PC-3 (cell line): ENCODE measurements at regions not wholly inside any gene's neighbourhood (a gene's known extent, or its start where the extent isn't known, plus 50 kb on each side); places are given as distances from the start of the nearest gene placed in this dataset.

Source experiments
- ATAC-seq: fragments of 200-7000 bp; cut with Tn5 transposase; 2 replicates; pipeline ENCODE4 v1.9.1; 2020; ENCODE audit warnings: mild to moderate bottlenecking, moderate library complexity
- BruUV-seq: library from RNA; stranded (reverse); fragments of 400-500 nt; replicated peaks from 2 replicates; lab custom pipeline; 2021; lab: Mats Ljungman, UMichigan
- CTCF ChIA-PET: fragments of 300-600 bp; sonication (Branson Sonifier 250); formaldehyde crosslinking; loops from one replicate; lab custom pipeline; 2022; ENCODE audit warnings: antibody characterized with exemption; lab: Charles Lee
- POLR2A ChIA-PET: fragments of 300-600 bp; sonication (Branson Sonifier 250); formaldehyde crosslinking; loops from one replicate; lab custom pipeline; 2022; ENCODE audit warnings: antibody characterized with exemption; ENCODE audit not compliant: unreplicated experiment; lab: Charles Lee
- DNase-seq: peaks from one replicate; pipeline ENCODE4 v3.0.0-alpha.2; 2015
- H2AFZ ChIP-seq: fragments of 300-600 bp; sonication (generic); 2 replicates; pipeline ENCODE4 v1.6.0; 2016; ENCODE audit warnings: antibody characterized with exemption, low read length
- H3F3A ChIP-seq: fragments of 300-600 bp; sonication (generic); one replicate; pipeline ENCODE4 v1.6.0; 2017; ENCODE audit warnings: antibody characterized with exemption, low read length, control low read depth, mild to moderate bottlenecking; ENCODE audit not compliant: unreplicated experiment
- H3K27ac ChIP-seq: fragments of 300-600 bp; sonication (generic); 2 replicates; pipeline ENCODE4 v1.5.1; 2016; ENCODE audit warnings: mild to moderate bottlenecking, low read length
- H3K27me3 ChIP-seq: fragments of 300-600 bp; sonication (generic); 2 replicates; pipeline ENCODE4 v1.6.1; 2016; ENCODE audit warnings: low read length, mixed read lengths
- H3K36me3 ChIP-seq: fragments of 300-600 bp; sonication (generic); 2 replicates; pipeline ENCODE4 v1.6.1; 2016; ENCODE audit warnings: low read depth, mixed run types, low read length, mixed read lengths
- H3K4me1 ChIP-seq: fragments of 300-600 bp; sonication (generic); 2 replicates; pipeline ENCODE4 v1.5.1; 2016; ENCODE audit warnings: low read length; ENCODE audit not compliant: insufficient read depth
- H3K4me2 ChIP-seq: fragments of 300-600 bp; sonication (generic); 2 replicates; pipeline ENCODE4 v1.6.0; 2016; ENCODE audit warnings: low read length
- H3K4me3 ChIP-seq: fragments of 300-600 bp; sonication (generic); 2 replicates; pipeline ENCODE4 v1.5.1; 2016; ENCODE audit warnings: mild to moderate bottlenecking, low read length, mixed read lengths
- H3K79me2 ChIP-seq: fragments of 300-600 bp; sonication (generic); 2 replicates; pipeline ENCODE4 v1.6.1; 2017; ENCODE audit warnings: low read length, mixed read lengths
- H3K9ac ChIP-seq: fragments of 300-600 bp; sonication (generic); 2 replicates; pipeline ENCODE4 v1.6.0; 2016; ENCODE audit warnings: mild to moderate bottlenecking, low read length
- H3K9me2 ChIP-seq: fragments of 300-600 bp; sonication (generic); replicated peaks from 2 replicates; pipeline ENCODE4 v1.6.1; 2016; ENCODE audit warnings: mixed run types, low read length, mixed read lengths
- H3K9me3 ChIP-seq: fragments of 300-600 bp; sonication (generic); 2 replicates; pipeline ENCODE4 v1.6.1; 2016; ENCODE audit warnings: low read length, mixed read lengths
- H4K20me1 ChIP-seq: fragments of 300-600 bp; sonication (generic); 2 replicates; pipeline ENCODE4 v1.6.1; 2016; ENCODE audit warnings: low read length, mixed read lengths
- CTCF ChIP-seq: fragments of 300-600 bp; sonication (generic); conservative IDR thresholded peaks from 2 replicates; pipeline ENCODE4 v1.5.1; 2017; ENCODE audit warnings: antibody characterized with exemption, low read depth, mild to moderate bottlenecking, low read length
- EZH2 ChIP-seq: fragments of 300-600 bp; sonication (generic); IDR thresholded peaks from one replicate; pipeline ENCODE4 v1.6.1; 2017; ENCODE audit warnings: antibody characterized with exemption, mild to moderate bottlenecking, low read length; ENCODE audit not compliant: unreplicated experiment
- EZH2phosphoT487 ChIP-seq: fragments of 300-600 bp; sonication (generic); IDR thresholded peaks from 2 replicates; pipeline ENCODE4 v1.6.1; 2018; ENCODE audit warnings: mild to moderate bottlenecking, antibody characterized with exemption, low read length, borderline replicate concordance
- intact Hi-C: fragments of 100-400 bp; cut with micrococcal nuclease; formaldehyde crosslinking; loops from 2 replicates; pipeline ENCODE4 v1.9.0; 2023

DNA sequence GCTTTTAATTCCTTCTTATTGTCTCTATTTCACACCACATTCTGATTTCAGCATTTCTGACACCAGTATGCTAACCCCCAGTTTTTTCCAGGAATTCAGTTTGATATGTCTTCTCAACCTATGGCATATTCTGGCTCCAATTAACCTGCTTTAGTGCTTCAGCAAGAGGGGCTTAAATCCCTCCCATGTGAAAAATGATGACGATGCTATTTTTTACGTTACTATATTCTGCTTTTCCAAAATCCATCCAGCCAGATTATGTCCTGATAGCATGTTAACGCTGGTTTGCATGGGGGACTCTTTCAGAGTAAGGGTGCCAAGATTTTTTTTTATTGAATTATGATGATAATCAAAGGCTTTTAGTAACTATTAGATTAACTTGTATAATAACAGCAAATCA lies 163.3 kb upstream of the ADAMTS5 start:
- CTCF ChIA-PET, result no interaction called here
- intact Hi-C loops, result no loop called here
- POLR2A ChIA-PET, result no interaction called here

GRCh38 chr21:27129694-27130093 lies 162.8 kb upstream of the ADAMTS5 start:
- no peak overlapping the region for H3K9ac ChIP-seq
- H3K36me3 ChIP-seq, result no peaks in the 10 kb centered on the region
- no peak overlapping the region for H2AFZ ChIP-seq
- no peaks in the 10 kb centered on the region; the same call in 1 of the 2 replicates for H3K9me3 ChIP-seq
- no peaks in the 10 kb centered on the region for H3F3A ChIP-seq
- H3K4me3 ChIP-seq, result no peak overlapping the region
- H3K27ac ChIP-seq, result no peak overlapping the region
- CTCF ChIA-PET, result no interaction called here
- no peaks in the 10 kb centered on the region for H3K4me1 ChIP-seq
- DNase-seq, result no peak
- BruUV-seq, result no TSS peak
- H3K9me2 ChIP-seq, result no peaks in the 10 kb centered on the region
- no peaks in the 10 kb centered on the region for H3K79me2 ChIP-seq
- H4K20me1 ChIP-seq, result no peaks in the 10 kb centered on the region
- H3K4me2 ChIP-seq, result no peak overlapping the region
- ATAC-seq, result no peak
- H3K27me3 ChIP-seq, result no peaks in the 10 kb centered on the region
- no peak for TF ChIP-seq EZH2
- POLR2A ChIA-PET, result no interaction called here
- intact Hi-C loops, result no loop called here

More for the DNA sequence above, 163.3 kb upstream of the ADAMTS5 start:
- DNase-seq (no peak), ATAC-seq (no peak)
- H3K9me2 ChIP-seq, result no peaks in the 10 kb centered on the region
- no peaks in the 10 kb centered on the region for H3K4me1 ChIP-seq
- no peaks in the 10 kb centered on the region for H4K20me1 ChIP-seq
- no TSS peak for BruUV-seq
- no peak overlapping the region for H3K4me2 ChIP-seq
- H3K27ac ChIP-seq, result no peak overlapping the region
- H3K36me3 ChIP-seq, result no peaks in the 10 kb centered on the region
- TF ChIP-seq CTCF (no peak), EZH2 (no peak), EZH2phosphoT487 (no peak)
- no peaks in the 10 kb centered on the region for H3K79me2 ChIP-seq
- no peaks in the 10 kb centered on the region for H3F3A ChIP-seq
- no peak overlapping the region for H3K4me3 ChIP-seq
- no peak overlapping the region for H3K9ac ChIP-seq
- H3K9me3 ChIP-seq, result no peaks in the 10 kb centered on the region; the same call in 1 of the 2 replicates
- no peaks in the 10 kb centered on the region for H3K27me3 ChIP-seq
- no peak overlapping the region for H2AFZ ChIP-seq

DNA sequence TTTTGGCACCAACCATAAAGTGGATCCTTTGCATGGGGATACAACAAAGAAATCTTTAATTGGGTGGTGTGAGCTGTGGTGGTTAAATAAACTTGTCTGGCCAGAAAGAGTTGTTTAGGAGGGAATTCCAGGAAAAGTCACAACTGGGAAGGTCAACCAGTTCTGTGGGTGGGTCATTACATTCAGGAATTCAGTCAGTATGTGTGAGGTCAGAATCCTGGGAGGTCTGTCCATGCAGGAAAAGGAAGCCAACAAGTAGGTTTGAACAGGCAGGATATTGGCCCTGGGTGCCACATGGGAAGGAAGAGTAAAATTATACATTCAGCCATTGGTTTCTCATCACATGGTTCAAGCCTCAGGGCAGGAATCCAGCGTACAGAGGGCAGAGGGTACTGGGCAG lies 162.3 kb upstream of the ADAMTS5 start:
- Histone ChIP-seq H3F3A (no peaks in the 10 kb centered on the region), H2AFZ (no peak overlapping the region), H3K4me3 (no peak overlapping the region), H3K79me2 (no peaks in the 10 kb centered on the region), H3K27ac (no peak overlapping the region), H3K4me2 (no peak overlapping the region), H3K27me3 (no peaks in the 10 kb centered on the region), H3K4me1 (no peaks in the 10 kb centered on the region), H4K20me1 (no peaks in the 10 kb centered on the region), H3K9me2 (no peaks in the 10 kb centered on the region), H3K9me3 (no peaks in the 10 kb centered on the region; the same call in 1 of the 2 replicates), H3K9ac (no peak overlapping the region), H3K36me3 (no peaks in the 10 kb centered on the region)
- BruUV-seq, result no TSS peak
- ATAC-seq, result no peak
- TF ChIP-seq EZH2, result no peak
- TF ChIP-seq EZH2phosphoT487, result no peak
- no peak for TF ChIP-seq CTCF
- DNase-seq, result no peak
- intact Hi-C loops, result no loop called here
- ChIA-PET POLR2A (no interaction called here), CTCF (no interaction called here)
